ENCODE measurements at regions not wholly inside any gene's neighbourhood (a gene's known extent, or its start where the extent isn't known, plus 50 kb on each side); places are given as distances from the start of the nearest gene placed in this dataset.
"Not testable (repeated sequence)": the region's sequence is repeated elsewhere in the genome, so short reads cannot be mapped to it uniquely, and the experiment has no call there.

- no peak for DNase-seq (ENCODE audit: low read depth)
Measured at GRCh38 chr5:36390640-36391039, 88.9 kb upstream of the RANBP3L start.

DNA sequence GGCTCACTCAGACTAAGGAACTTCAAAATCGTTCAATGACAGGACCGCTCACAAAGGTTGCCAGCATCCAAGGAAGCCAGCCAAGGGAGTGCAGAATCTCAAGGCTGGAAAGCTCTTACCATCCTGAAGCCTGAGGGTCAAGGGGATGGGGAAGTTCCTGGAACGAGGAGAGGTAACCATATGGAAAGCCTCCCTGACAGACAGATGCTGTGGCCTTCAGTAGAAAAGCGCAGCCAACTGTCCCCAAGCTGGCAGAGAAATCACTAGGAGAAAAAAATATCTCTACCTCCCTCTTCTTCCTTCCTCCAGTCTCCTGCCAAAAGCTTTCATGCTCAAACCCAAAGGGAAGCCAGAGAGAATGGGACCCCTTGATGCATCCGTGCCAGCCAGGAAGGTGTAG lies 90.5 kb upstream of the RANBP3L start:
- no peak for DNase-seq (ENCODE audit: low read depth)

DNA sequence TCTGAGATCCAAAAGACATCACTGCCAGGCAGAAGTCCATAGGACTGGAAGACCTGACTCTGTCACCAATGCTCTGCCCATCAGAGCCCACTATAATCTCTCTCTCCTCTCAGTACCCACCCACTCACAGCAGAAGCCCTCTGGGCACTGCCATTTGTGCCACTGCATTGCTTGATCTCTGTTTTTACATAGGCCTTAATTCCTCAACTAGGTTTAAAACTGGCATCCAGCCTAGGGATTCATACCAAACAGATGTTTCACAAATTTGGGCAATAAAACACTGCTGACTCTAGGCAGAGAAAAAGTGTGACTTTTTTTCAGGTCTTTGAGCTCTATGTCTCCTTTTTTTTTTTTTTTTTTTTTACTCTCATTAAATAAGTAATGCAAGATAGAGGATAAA lies 91.1 kb upstream of the RANBP3L start:
- no peak for DNase-seq (ENCODE audit: low read depth)

DNA sequence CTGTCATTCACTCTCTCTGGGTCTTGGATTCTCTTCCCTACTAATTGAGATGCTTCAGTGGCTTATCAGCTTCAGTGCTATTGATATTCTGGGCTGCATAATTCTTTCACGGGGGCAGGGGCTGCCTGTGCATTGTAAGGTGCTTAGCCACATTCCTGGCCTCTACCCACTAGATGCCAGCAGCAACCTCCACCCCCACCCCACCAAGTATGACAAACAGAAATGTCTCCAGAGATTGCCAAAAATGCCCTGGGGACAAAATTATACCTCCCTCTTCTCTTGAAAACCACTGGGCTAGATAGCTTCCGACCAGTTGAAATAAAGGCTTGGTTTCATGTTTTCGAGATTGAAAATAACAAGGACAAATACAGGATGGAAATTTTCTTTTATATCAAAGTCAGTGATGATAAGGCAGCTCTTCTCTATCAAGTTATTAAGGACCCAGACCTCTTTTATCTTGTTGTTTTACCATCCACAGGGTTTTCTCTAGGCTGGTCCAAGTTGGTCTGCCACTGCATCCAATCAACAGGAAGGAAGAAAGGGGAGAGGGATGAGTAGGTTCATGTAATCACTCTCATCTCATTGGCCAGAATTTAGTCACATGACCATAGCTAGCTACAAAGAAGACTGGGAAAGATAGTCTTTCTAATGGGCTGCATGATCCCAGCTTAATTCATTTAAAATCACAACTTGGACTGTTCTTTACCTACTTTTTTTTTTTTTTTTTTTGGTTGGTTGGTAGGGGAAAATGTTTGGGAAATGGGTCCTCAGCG lies 92.1 kb upstream of the RANBP3L start:
- no peak for DNase-seq (ENCODE audit: low read depth)

GRCh38 chr5:36395260-36395659 lies 93.6 kb upstream of the RANBP3L start:
- no peak for DNase-seq (ENCODE audit: low read depth)

- DNase-seq (ENCODE audit: low read depth) = not testable (repeated sequence)
Measured at GRCh38 chr5:36395947-36396346, 94.2 kb upstream of the RANBP3L start.

DNA sequence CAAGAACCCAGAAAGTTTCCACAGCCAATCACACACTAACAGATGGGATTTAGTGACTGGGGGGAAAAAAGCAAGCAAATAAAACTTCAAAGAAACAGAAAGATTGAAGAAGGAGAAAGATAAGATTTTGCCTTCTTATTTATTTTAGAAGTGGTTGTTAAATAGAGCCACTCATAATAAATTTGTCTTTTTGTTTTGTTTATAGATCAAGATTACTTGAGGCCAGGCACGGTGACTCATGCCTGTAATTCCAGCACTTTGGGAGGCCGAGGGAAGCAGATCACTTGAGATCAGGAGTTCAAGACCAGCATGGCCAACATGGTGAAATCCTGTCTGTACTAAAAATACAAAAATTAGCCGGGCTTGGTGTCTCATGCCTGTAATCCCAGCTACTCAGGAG lies 94.9 kb upstream of the RANBP3L start:
- DNase-seq (ENCODE audit: low read depth) = no peak

DNA sequence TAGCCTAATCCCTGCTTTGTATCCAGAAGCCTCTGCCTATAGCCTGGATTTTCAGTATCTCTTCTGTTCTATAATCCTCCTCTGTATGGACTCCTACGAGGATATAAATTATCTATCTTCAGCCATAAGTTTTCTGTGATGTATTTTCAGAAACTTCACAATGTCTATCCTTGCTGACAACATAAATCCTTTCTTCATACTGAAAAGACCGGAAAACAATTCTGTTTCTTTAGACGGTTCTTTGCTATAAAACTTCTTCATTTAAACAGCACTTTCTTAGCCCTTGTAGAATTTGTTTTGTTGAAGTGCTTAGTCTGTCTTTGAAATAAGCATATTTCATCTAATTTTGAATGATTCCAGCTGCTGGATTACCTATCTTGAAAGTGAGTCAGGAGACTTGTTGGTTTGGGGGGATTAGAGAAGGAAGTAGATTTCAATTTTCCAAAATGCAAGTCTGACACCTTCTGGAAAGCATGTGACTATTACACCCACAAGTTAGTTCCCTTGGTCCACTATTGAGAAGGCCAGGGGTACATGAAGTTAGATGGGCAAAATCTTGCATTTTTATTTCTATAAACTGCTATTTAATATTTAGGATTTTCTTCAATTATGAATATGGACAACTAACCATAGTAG lies 96.3 kb upstream of the RANBP3L start:
- no peak for DNase-seq (ENCODE audit: low read depth)

- DNase-seq (ENCODE audit: low read depth) = no peak
Measured at GRCh38 chr5:36402512-36402906, 100.8 kb upstream of the RANBP3L start.

GRCh38 chr5:36403632-36404311 lies 102.1 kb upstream of the RANBP3L start:
- peak; percentile 32 for DNase-seq (ENCODE audit: low read depth)

- no peak for DNase-seq (ENCODE audit: low read depth)
Measured at GRCh38 chr5:36406023-36406422, 104.3 kb upstream of the RANBP3L start.

- DNase-seq (ENCODE audit: low read depth) = no peak
Measured at GRCh38 chr5:36407396-36407795, 105.7 kb upstream of the RANBP3L start.

- not testable (repeated sequence) for DNase-seq (ENCODE audit: low read depth)
Measured at GRCh38 chr5:36409711-36410110, 108.0 kb upstream of the RANBP3L start.

- DNase-seq (ENCODE audit: low read depth) = not testable (repeated sequence)
Measured at GRCh38 chr5:36410672-36411071, 109.0 kb upstream of the RANBP3L start.

DNA sequence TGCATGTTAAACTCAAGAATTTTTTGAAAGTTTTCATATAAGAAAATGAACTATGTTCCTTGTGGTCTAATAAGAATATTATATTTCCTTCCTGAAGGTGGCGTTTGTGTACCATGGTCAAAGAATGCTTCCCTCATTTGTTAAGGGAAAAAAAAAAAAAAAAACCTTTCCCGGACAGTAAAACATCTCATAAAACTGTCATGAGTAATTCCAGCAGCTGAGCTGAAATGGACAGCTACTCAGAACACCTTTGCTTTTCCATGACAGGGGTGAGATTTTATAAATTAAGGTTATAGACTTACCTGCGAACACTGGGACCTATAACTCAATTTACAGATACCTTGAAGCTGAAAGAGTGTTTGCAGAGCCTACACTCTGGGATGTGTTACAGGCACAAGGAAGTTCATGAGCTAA lies 113.2 kb upstream of the RANBP3L start:
- peak; percentile 33 for DNase-seq (ENCODE audit: low read depth)

DNA sequence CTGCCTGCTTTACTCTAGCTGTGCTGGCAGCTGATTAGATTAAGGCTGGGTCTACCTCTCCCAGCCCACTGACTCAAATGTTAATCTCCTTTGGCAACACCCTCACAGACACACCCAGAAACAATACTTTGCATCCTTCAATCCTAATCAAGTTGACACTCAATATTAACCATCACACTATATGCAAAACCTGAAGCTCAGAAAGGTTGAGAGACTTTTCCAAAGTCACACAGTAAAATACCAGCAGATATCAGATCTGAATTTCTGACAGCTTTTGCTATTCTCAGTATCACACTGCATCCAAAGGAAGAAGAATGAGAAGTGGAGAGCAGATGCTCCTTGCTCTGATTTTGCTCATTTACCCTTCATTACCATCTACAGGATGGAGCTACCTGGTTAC lies 114.9 kb upstream of the RANBP3L start:
- DNase-seq (ENCODE audit: low read depth) = no peak

GRCh38 chr5:36417221-36417620 lies 115.5 kb upstream of the RANBP3L start:
- DNase-seq (ENCODE audit: low read depth) = no peak

DNA sequence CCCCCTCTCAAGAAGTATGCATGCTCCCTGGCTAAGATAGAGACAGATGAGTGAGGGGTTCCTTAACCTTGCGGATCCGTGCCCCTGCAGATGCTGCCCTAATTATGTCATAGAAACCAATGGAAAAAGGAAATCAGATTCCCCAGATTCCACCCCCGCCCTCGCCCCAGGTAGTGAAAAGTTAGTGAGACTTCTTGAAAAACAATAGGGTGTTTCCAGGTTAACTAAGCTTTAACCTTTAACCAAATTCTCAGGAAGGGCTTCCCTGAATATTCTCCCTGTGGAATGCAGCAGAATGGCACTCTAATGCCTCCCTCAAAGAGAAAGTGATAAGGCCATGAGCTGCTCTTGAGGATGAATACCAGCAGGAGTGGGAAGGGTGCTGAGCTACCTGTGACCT lies 116.0 kb upstream of the RANBP3L start:
- no peak for DNase-seq (ENCODE audit: low read depth)

GRCh38 chr5:36418152-36418979 lies 116.7 kb upstream of the RANBP3L start:
- DNase-seq (ENCODE audit: low read depth) = no peak

DNA sequence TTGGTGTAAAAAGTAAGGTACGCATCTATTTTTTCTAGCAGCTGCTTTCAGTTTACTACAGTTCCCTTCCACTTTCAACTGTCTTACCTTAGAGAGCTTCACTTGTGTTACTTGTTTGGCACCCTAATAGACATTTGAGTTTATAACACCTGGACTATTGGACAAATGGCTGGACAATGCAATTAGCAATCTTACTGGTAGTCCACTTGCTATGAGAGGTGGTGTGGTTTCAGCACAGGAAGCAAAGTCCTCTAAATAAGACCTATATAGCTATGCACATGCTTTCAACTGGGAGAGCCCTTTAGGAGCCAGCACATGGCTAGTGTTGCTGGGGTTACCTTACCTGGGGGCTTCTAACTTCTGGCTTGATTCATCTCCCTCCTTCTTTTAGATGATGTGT lies 119.6 kb upstream of the RANBP3L start:
- no peak for DNase-seq (ENCODE audit: low read depth)

DNA sequence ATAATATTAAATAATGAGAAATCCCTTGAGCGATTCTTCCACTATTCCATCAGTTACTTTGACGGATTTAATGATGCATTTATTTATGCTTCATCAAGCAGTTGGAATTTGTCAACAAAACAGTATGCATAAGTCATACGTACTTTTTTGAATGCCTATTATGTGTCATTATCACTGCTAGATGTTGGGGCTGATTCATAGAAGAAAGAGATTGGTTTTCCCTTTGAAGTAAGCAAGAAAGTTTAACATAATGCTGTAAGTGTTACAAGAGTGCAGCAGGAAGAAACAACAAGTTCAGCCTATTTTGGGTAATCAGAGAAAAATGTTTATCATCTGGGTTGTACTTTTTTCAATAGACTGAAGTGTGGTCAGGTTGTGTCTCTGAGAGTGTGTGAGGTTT lies 121.2 kb upstream of the RANBP3L start:
- DNase-seq (ENCODE audit: low read depth) = no peak

DNA sequence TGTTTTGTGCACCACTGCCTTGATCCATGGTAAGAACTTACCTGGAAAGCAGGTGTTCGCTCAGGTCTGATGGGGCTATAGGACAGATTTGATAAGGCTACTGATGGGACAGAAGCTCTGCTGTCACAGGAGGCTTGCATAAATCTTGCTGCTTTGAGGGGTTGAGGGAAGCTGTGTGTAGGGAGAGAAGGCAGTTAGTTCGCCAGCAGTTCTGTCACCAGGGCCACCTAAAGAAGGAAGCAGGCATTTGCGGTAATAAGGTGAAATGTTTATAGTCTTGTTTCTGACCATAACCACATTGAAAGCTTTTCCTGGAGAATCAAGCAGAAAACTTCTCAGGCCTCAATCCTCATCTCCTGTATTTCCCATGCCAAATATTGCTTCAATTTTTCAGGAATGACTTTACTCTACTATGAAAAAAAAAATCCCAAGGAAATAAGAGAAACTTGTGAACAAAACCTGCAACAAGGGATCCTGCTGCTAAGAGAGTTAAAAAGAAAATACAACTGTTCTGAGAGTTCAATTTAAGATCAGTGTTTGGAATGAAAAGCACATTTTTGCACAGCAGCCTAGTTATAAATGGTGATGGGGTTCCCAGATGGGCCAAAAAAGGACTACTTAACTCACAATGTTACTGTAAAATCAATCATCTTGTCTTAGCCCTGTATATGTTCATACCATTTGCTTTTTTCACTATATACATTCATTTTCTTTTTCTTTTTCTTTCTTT lies 122.0 kb upstream of the RANBP3L start:
- no peak for DNase-seq (ENCODE audit: low read depth)
